GM21381 (cell line): ENCODE measurements at regions not wholly inside any gene's neighbourhood (a gene's known extent, or its start where the extent isn't known, plus 50 kb on each side); places are given as distances from the start of the nearest gene placed in this dataset.

Source experiments
- ATAC-seq: cut with Tn5 transposase; IDR thresholded peaks from one replicate; pipeline ENCODE4 v1.9.1; 2021; ENCODE audit warnings: mild to moderate bottlenecking, moderate library complexity; ENCODE audit not compliant: unreplicated experiment

- ATAC-seq: no peak
These were observed 233.4 kb upstream of the HABP2 start for GRCh38 chr10:113319479-113319878.

DNA sequence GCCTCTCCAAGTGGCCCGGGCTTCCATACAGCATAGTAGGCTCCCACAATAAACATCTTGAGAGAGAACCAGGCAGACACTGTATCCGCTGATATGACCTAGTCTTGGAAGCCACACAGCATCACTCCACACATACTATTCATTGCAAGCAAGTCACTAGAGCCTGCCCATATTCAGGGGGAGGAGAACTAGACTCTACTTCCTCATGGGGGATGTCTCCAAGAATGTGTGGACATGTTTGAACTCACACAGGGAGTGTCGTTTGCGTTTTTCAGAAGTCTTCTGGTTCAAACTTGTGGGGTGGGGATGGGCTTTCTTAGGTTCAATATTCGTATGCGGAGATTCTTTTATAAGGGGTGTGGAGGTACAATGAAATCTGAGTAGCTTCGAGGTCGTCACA is 232.6 kb upstream of the HABP2 start:
- ATAC-seq: no peak

DNA sequence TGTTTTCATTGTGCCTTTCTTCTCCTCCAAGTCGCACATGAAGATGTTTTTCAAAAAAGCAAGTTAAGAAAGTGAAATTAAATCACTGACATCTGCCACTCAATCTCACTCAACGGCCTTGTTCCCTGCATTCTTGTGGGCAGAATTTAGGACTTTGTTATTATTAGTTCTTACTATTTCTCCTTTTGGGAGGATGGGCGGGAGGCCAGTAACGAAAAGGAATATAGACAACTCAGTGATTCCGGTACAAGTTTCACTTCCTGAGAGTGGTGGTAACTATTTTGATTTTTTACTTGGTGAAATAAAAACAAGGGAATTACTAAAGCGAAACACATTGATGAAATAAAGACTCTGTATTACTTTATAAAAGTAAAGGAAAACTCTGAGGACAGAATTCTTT is 231.9 kb upstream of the HABP2 start:
- ATAC-seq: no peak

- no peak for ATAC-seq
These were observed 230.0 kb upstream of the HABP2 start for GRCh38 chr10:113322843-113323242.

- no peak for ATAC-seq
These were observed 228.9 kb upstream of the HABP2 start for GRCh38 chr10:113323985-113324384.

GRCh38 chr10:113326160-113327111 is 226.4 kb upstream of the HABP2 start:
- peak; percentile 72 for ATAC-seq

DNA sequence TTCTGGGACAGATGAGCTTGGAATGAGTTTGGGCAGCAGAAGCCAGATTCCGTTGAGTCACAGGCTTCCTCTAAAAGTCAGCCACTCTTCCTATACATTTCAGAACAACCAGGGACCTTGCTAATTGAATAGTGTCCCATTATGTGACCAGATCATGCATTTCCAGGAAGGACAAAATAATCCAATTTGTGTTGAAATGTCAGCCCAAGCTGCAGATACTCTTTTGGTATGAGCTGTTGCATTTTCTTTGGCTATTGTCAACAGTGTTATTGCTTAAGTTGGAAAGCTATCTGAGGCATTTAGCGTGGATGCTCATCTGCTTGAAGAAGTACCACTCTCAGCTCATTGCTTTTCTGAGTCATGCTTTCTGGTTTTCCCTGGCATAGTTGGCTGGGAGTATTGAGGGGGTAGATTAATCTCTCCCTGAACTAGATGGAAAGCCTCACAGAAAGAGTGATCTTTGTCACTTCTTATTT is 223.7 kb upstream of the HABP2 start:
- no peak for ATAC-seq

- ATAC-seq: no peak
These were observed 220.9 kb upstream of the HABP2 start for GRCh38 chr10:113331961-113332360.

GRCh38 chr10:113333313-113333712 is 219.5 kb upstream of the HABP2 start:
- no peak for ATAC-seq

DNA sequence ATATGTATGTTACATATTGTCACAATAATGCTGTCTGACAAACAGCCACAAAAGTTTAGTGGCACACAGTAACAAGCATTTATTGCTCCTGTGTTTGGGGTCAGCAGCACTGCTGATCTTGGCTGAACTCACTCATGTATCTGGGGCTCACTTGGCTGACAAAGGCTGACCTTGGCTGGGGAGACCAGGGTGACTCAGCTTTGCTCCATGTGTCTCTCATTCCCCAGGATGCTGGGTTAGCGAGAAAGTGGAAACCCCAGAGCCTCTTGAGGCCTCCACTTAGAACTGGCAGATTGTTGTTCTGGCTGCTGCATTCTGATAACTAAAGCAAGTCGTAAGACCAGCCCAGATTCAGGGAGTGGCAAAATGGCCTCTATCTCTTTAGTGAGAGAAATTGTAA is 217.3 kb upstream of the HABP2 start:
- ATAC-seq: no peak

DNA sequence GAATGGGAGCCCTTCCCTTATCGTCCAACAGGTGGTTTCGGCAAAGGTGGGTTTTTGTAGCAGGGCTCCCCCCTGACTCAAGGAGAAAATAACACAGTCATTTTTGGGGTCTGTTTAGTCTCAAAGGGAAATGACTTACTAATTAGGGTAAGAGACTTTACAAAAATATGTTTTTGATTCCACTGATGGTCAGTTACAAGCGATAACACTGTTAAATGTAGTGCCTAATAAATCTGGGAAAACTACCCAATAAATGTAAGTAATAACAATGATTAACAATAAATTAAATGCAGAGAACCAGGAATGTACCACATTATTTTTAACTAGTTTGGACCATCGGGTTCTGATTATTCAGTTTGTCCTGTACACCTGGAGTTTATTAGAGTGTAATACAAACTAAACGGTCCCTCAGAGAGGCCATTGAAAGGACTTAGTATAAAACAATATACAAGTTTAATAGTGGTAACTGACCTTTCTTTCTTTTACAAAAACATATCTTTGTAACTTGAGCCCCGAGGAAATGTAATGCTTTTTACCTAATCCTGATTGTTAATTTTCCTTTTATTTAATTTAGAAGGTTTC is 216.2 kb upstream of the HABP2 start:
- ATAC-seq: no peak

DNA sequence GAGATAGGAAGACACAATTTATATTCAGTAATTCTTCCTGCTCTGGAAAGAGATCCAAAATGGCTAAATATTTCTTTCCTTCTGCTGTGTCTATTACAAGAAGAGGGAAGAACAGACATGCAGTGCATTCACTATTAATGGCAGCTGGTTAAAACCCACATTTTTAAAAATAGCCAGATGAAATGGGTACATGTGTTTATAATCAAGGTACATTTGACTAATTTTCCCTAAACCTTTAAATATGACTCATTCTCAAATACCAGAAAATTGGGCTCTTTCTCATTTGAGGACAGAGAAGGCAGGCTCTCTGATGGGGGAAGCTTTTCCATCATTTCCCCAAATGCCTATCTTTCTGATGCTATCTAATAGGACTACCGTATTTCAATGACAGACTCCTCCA is 215.7 kb upstream of the HABP2 start:
- no peak for ATAC-seq

DNA sequence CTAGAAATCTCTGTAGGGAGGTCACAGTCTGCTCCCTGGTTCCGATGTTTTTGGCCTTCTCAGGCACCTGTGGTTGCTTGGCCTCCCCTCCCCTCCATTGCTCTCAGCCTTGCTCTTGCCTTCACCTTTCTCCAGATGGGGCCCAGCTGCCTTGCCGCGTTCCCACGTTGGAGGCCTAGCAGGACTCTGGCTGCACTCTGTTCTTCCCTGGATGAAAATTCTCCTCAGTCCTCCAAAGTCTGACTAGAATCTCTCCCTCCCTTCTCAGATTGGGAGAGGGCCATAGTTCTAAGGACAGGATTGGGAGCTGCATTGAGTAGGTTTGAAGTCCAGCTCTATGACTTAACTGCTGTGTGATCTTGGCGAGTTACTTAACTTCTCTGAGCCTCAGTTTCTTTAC is 213.7 kb upstream of the HABP2 start:
- ATAC-seq: no peak

GRCh38 chr10:113340282-113340681 is 212.6 kb upstream of the HABP2 start:
- no peak for ATAC-seq

GRCh38 chr10:113341138-113341537 is 211.7 kb upstream of the HABP2 start:
- ATAC-seq: no peak

GRCh38 chr10:113345826-113346624 is 206.8 kb upstream of the HABP2 start:
- no peak for ATAC-seq

GRCh38 chr10:113347508-113347907 is 205.3 kb upstream of the HABP2 start:
- no peak for ATAC-seq

- no peak for ATAC-seq
These were observed 204.2 kb upstream of the HABP2 start for GRCh38 chr10:113348694-113349093.

DNA sequence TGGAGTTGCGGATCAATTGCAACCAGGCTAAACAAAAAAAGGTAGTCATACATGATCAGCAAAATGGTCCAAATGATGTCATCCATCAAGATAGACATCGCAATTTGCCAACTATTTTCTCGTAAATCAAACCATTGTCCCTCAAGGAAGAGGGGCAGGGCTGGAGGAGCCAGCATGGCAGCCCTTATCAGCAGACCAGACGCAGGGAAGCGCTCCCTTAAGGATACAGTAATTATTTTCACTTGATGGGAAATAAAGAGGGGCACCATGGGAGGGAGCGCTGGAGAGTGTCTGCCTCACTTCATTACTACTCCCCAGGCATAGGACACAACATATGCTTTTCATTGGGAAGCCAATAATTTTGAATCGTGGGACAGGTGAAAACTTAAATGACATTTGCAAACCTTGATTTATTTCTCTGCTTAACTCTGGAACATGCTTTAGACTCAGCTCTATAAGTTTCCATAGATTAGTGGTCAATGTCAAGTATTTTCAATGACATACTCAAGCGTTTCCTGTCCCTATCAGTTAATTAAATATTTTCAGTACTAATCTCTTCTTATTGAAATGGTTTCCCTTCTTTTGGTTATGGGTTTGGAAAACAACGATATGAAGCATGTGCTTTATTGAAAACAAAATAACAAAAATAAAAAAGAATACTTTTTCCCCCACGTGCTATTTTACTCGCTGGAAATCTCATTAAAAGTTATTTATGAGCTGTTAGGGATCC is 202.4 kb upstream of the HABP2 start:
- no peak for ATAC-seq

- no peak for ATAC-seq
These were observed 198.1 kb upstream of the HABP2 start for GRCh38 chr10:113354711-113355110.
